Cardiac fibroblast (primary cell): ENCODE measurements at regions not wholly inside any gene's neighbourhood (a gene's known extent, or its start where the extent isn't known, plus 50 kb on each side); places are given as distances from the start of the nearest gene placed in this dataset.

Source experiments
- DNase-seq, 2 donors: peaks; one replicate each; pipeline versions ENCODE4 v3.0.0 to v3.0.0-alpha.2; 2010; ENCODE audit warnings: low read depth in 2 of 2
- H3K4me3 ChIP-seq, 2 donors: replicated peaks in 1 of 2; 1 replicate in 1 of 2; 2 replicates in 1 of 2; pipeline ENCODE4 v1.5.1; 2011; ENCODE audit warnings: low read depth in 2 of 2, low read length in 2 of 2, mild to moderate bottlenecking in 2 of 2, moderate library complexity in 1 of 2
- TF ChIP-seq, protein P1 (sequence below): IDR thresholded peaks from one replicate; pipeline ENCODE4 v1.5.1; 2011; ENCODE audit warnings: low read depth, mild to moderate bottlenecking, low read length, inconsistent platforms

DNA sequence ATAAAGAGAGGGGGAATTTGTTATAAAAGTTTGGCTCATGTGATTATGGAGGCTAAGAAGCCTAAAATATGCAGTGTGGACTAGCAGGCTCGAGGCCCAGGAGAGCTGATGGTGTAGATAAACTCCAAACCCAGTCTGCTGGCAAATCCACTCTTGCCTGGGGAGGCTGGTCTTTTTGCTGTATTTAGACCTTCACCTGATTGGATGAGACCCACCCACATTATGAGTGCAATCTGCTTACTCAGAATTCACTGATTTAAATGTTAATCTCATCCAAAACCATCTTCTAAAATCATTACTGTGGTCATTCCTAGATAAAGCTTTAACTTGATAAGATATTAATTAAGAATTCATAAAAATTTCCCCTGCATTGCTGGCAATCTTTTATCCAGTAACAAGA lies 473.2 kb downstream of the TMA16 start:
- DNase-seq = no peak
- no peak overlapping the region for H3K4me3 ChIP-seq
- TF ChIP-seq, protein P1, sequence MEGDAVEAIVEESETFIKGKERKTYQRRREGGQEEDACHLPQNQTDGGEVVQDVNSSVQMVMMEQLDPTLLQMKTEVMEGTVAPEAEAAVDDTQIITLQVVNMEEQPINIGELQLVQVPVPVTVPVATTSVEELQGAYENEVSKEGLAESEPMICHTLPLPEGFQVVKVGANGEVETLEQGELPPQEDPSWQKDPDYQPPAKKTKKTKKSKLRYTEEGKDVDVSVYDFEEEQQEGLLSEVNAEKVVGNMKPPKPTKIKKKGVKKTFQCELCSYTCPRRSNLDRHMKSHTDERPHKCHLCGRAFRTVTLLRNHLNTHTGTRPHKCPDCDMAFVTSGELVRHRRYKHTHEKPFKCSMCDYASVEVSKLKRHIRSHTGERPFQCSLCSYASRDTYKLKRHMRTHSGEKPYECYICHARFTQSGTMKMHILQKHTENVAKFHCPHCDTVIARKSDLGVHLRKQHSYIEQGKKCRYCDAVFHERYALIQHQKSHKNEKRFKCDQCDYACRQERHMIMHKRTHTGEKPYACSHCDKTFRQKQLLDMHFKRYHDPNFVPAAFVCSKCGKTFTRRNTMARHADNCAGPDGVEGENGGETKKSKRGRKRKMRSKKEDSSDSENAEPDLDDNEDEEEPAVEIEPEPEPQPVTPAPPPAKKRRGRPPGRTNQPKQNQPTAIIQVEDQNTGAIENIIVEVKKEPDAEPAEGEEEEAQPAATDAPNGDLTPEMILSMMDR = no peak

DNA sequence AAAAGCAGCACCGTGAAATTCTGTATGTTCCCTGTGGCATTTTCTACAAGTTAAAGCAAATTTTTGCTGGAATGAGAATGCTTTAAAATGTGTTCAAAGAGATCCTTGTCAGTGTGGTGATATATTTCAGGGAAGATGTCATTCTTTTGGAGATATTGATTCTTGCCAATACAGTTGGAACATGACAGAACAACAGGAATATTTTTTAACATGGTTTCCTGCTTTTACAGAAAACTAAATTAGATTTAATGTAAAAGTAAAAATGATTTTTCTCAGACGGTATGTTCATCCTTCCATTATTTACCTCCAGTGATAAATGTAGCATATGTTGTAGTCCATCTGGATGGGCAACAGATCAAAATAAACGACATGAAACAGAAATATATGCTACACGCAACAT lies 474.8 kb downstream of the TMA16 start:
- H3K4me3 ChIP-seq = no peak overlapping the region
- TF ChIP-seq, protein P1 = no peak
- DNase-seq = no peak

DNA sequence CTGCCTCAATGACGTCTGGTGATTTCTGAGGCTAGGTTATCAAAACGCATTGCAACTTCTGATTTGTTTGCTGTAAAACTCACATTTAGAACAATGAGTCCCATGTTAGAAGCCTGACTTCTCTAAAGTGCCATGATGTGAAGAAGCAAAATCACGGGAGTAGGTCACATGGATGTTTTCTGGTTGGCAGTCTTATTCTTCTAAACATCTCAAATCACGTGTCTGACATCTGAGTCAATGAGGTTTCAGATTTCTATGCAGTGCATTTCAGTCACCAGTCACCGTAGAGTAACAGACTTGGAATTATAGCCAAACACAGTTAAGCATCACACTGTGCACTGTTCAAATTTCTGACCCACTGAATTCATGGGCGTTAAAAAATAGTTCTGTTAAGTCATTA lies 482.1 kb downstream of the TMA16 start:
- DNase-seq = no peak
- no peak overlapping the region for H3K4me3 ChIP-seq
- TF ChIP-seq, protein P1 = no peak

DNA sequence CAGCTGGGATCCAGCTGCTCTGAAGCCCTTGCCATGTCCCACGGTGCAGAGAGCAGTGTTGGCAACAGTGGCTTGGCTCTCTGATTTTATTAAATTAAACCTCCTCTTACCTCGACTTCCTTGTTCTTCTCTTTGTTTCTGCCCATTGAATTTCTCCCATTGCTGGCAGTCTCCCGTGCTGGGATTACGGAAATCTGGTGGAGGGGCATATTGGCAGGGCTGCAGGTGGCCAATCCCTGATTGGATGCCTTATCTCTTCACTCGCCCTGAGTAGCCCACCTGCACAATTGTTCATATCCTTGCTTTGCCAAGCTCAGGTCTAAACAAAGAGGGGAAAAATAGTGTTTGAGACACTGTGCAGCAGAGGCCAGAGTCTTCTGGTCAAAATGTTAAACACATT lies 493.9 kb downstream of the TMA16 start:
- TF ChIP-seq, protein P1 = no peak
- DNase-seq = no peak

DNA sequence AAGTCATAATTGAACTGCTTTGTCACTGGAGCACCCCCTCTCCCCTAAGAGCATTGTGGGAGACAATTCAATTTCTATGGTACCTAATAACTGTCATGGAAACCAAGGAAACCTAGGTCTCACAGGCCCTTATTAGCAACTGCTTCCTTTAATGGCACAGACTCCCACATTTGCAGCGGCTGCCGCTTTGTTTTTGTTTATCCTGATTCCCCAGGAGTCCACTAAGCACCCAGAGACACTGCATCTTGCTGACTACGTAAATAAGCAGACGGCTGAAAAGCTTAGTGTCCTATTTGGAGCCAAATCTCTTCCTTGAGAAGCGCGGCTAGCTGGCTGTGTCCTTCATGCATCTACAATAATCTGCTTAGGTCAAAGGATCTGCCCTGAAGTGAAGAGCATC lies 494.4 kb downstream of the TMA16 start:
- no peak overlapping the region for H3K4me3 ChIP-seq
- TF ChIP-seq, protein P1 = no peak
- DNase-seq = no peak

More for the DNA sequence above, 493.9 kb downstream of the TMA16 start:
- H3K4me3 ChIP-seq = no peak overlapping the region

DNA sequence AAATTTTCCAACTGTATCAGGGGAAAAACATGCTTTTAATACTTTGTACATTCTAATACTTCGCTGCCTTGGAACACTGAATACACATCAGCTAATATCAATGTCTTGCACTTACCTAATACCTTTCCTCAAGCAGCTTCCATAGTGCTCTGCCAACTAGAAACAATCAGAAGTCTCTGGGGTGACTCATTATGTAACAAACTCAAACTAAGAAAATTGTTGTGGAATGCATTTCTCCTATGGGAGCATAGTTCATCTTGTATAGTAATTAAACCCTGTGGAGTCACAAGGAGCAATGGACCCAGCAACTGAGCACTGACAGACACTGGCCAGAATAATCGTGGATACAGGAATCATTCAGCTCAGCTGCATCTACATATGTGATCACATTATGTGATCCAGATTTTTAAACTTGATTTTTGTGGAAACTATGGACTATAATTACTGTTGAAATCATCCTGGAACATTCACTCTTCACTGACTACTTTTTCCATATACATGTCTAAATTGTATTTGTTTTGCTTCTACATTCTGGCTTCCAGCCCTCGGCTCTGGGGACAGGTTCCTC lies 496.9 kb downstream of the TMA16 start:
- TF ChIP-seq, protein P1 = no peak
- no peak for DNase-seq
- no peak overlapping the region for H3K4me3 ChIP-seq

DNA sequence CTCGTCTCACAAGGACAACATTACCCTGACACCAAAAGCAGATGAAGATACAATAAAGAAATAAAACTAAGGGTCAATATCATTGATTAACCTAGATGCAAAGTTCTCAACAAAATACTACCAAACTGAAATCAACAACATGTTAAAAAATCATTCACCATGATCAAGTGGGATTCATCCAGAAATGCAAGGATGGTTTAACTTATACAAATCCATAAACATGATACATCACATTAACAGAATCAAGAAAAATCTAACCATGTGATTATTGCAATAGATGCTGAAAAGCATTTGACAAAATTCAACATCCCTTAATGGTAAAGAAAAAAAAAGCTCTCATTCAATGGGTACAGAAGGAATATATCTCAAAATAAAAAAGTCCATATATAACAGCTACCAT lies 514.9 kb downstream of the TMA16 start:
- TF ChIP-seq, protein P1 = no peak
- DNase-seq = no peak
- no peak overlapping the region for H3K4me3 ChIP-seq
